GM23338 (cell line): ENCODE measurements at regions not wholly inside any gene's neighbourhood (a gene's known extent, or its start where the extent isn't known, plus 50 kb on each side); places are given as distances from the start of the nearest gene placed in this dataset.

Source experiments
- ATAC-seq: fragments of 200-7000 bp; cut with Tn5 transposase; 3 replicates; pipeline ENCODE4 v1.9.1; 2020
- DNase-seq: peaks from one replicate; pipeline ENCODE4 v3.0.0-alpha.2; 2015; ENCODE audit warnings: low spot score
- H2AFZ ChIP-seq: fragments of 200-600 bp; sonication (generic); 2 replicates; pipeline ENCODE4 v1.8.0; 2016; ENCODE audit warnings: antibody characterized with exemption, mild to moderate bottlenecking, moderate library complexity
- H3F3A ChIP-seq: fragments of 200-600 bp; sonication (generic); replicated peaks from 2 replicates; pipeline ENCODE4 v1.8.0; 2017; ENCODE audit warnings: antibody characterized with exemption, mixed run types, low read depth
- H3K27ac ChIP-seq: fragments of 200-600 bp; sonication (generic); 2 replicates; pipeline ENCODE4 v1.6.1; 2016; ENCODE audit warnings: low read depth
- H3K27me3 ChIP-seq: fragments of 200-600 bp; sonication (generic); 2 replicates; pipeline ENCODE4 v1.8.0; 2016; ENCODE audit warnings: mild to moderate bottlenecking, mixed run types, moderate library complexity; ENCODE audit not compliant: insufficient read depth
- H3K36me3 ChIP-seq: fragments of 200-600 bp; sonication (generic); 2 replicates; pipeline ENCODE4 v1.8.0; 2016; ENCODE audit warnings: mild to moderate bottlenecking; ENCODE audit not compliant: insufficient read depth
- H3K4me1 ChIP-seq: fragments of 200-600 bp; sonication (generic); 2 replicates; pipeline ENCODE4 v1.8.0; 2016; ENCODE audit warnings: mild to moderate bottlenecking, moderate library complexity; ENCODE audit not compliant: insufficient read depth
- H3K4me2 ChIP-seq: fragments of 200-600 bp; sonication (generic); 2 replicates; pipeline ENCODE4 v1.7.1; 2017; ENCODE audit warnings: mixed run types
- H3K4me3 ChIP-seq: fragments of 200-600 bp; sonication (generic); 2 replicates; pipeline ENCODE4 v1.6.1; 2016; ENCODE audit warnings: mixed run types
- H3K79me2 ChIP-seq: fragments of 200-600 bp; sonication (generic); replicated peaks from 2 replicates; pipeline ENCODE4 v1.8.0; 2017; ENCODE audit warnings: mild to moderate bottlenecking; ENCODE audit not compliant: insufficient read depth
- H3K9me2 ChIP-seq: fragments of 200-600 bp; sonication (generic); 2 replicates; pipeline ENCODE4 v1.8.0; 2017; ENCODE audit not compliant: insufficient read depth
- H4K20me1 ChIP-seq: fragments of 200-600 bp; sonication (generic); replicated peaks from 2 replicates; pipeline ENCODE4 v1.8.0; 2017; ENCODE audit warnings: mild to moderate bottlenecking; ENCODE audit not compliant: insufficient read depth
- H3K27ac Mint-ChIP-seq: 2 replicates; pipeline ENCODE4 v1.8.0; 2020; ENCODE audit warnings: inconsistent platforms, mild to moderate bottlenecking, moderate library complexity, mixed read lengths
- H3K27me3 Mint-ChIP-seq: 3 replicates; pipeline ENCODE4 v1.8.0; 2022; ENCODE audit warnings: low read depth, mild to moderate bottlenecking, moderate library complexity, mixed read lengths, inconsistent platforms; ENCODE audit not compliant: insufficient read depth, poor library complexity
- H3K36me3 Mint-ChIP-seq: 3 replicates; pipeline ENCODE4 v1.8.0; 2021; ENCODE audit warnings: low read depth, mild to moderate bottlenecking, inconsistent platforms, moderate library complexity, mixed read lengths
- H3K4me1 Mint-ChIP-seq: 3 replicates; pipeline ENCODE4 v1.8.0; 2020; ENCODE audit warnings: mild to moderate bottlenecking, inconsistent platforms, mixed read lengths
- H3K4me3 Mint-ChIP-seq: 3 replicates; pipeline ENCODE4 v1.8.0; 2021; ENCODE audit warnings: moderate library complexity, mild to moderate bottlenecking, inconsistent platforms, mixed read lengths
- H3K9me3 Mint-ChIP-seq: 3 replicates; pipeline ENCODE4 v1.8.0; 2020; ENCODE audit warnings: moderate library complexity, mild to moderate bottlenecking, inconsistent platforms, mixed read lengths
- CREB1 ChIP-seq: fragments of 250-450 bp; sonication (Bioruptor Pico); IDR thresholded peaks from 2 replicates; pipeline ENCODE4 v1.5.0; 2020; ENCODE audit warnings: low read depth, mild to moderate bottlenecking, moderate library complexity
- EZH2 ChIP-seq: fragments of 200-600 bp; sonication (generic); IDR thresholded peaks from one replicate; pipeline ENCODE4 v1.8.0; 2017; ENCODE audit warnings: antibody characterized with exemption, mild to moderate bottlenecking, low read depth; ENCODE audit not compliant: unreplicated experiment
- EZH2phosphoT487 ChIP-seq: fragments of 200-600 bp; sonication (generic); IDR thresholded peaks from one replicate; pipeline ENCODE4 v1.8.1; 2018; ENCODE audit warnings: antibody characterized with exemption; ENCODE audit not compliant: unreplicated experiment
- JUNB ChIP-seq: IDR thresholded peaks from one replicate; pipeline ENCODE4 v1.6.1; 2016; ENCODE audit warnings: antibody characterized with exemption; ENCODE audit not compliant: unreplicated experiment
- ZNF114 ChIP-seq: fragments of 250-450 bp; sonication (Bioruptor Pico); IDR thresholded peaks from 2 replicates; pipeline ENCODE4 v1.5.0; 2020; ENCODE audit warnings: mild to moderate bottlenecking, moderate library complexity
- ZNF331 ChIP-seq: fragments of 250-450 bp; sonication (Bioruptor Pico); IDR thresholded peaks from 2 replicates; pipeline ENCODE4 v1.5.0; 2020; ENCODE audit warnings: low read depth, mild to moderate bottlenecking, moderate library complexity
- TF ChIP-seq, protein P1 (sequence below): IDR thresholded peaks from 2 replicates; pipeline ENCODE4 v1.6.1; 2016; ENCODE audit warnings: antibody characterized with exemption
- TF ChIP-seq, protein P2 (sequence below): fragments of 250-450 bp; sonication (Bioruptor Pico); IDR thresholded peaks from 2 replicates; pipeline ENCODE4 v1.5.0; 2020; ENCODE audit warnings: mild to moderate bottlenecking, moderate library complexity

DNA sequence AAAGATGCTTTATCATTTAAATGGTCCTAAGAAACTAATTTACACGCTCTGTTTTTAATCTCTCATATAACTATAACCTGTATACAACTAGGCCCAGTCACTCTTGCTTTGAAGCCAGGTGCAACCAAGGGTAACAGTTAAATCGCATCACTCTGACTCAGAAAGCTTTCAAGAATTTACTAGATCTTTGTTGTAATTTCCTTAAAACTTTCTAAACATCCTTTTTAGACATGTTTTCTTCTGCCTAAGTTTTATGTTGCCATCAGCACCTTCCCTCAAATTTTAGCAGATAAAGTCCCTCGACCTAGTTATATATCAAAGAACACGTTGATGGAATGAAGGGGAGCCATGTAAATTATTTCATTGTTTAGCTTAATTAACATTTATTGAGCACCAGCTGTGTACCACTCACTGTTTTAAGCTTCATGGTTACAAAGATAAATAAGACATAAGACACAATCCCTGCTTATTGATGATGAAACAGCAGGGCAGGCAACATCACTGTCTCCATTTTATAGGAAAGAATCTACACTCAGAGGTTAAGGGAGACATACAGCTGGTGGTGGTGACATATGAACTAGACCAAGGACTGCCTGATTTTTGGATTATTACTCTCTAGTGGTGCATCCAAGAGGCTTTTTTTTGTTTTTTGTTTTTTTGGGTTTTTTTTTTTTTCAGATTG lies 101.0 kb downstream of the CD200R1L start:
- TF ChIP-seq CREB1 (no peak), ZNF114 (CRISPR knock-in tag) (no peak)
- H3K36me3 Mint-ChIP-seq = no peaks in the 10 kb centered on the region
- ATAC-seq = no peak

DNA sequence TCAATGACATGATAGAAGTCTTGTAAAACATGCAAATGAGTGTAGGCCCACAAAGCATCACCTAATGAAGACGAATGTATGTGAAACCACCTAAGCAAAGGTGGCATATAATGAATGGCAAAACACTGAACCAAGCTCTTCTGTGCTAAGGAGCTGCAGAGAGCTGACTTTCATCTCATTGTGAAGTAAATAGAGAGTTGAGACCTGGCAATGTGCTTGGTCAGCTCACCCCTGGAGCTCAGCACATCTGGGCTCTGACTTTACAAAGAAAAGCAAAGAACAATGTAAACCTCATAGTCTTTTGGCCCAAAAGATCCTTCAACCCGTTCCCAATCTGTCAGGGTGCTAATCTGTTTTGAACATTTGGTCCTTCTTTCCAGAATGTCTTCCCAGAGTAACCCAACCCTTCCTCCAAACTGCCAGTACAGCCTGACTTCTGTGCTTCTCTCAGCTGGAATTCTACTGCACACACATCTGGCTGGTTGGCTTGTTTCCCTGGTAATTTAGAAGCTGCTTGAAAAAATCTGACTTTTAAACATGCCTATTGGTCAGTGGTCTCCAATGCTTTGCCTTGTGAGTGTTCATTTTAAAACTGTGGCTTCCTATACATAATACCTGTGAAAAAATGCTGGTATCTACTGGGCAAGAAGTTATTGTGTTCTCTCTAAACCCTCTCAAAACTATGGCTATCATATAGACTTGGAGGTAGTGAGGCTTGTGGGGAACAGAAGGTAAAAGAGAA lies 101.7 kb downstream of the CD200R1L start:
- no peak overlapping the region for H3K4me3 ChIP-seq
- Mint-ChIP-seq H3K9me3 (no peaks in the 10 kb centered on the region), H3K4me1 (peaks cover 20% of the 10 kb centered on the region), H3K27ac (peak overlapping the region; percentile 24; the same call in 1 of the 2 replicates), H3K27me3 (peaks cover 4% of the 10 kb centered on the region), H3K4me3 (no peak overlapping the region), H3K36me3 (no peaks in the 10 kb centered on the region)
- H3K36me3 ChIP-seq = no peaks in the 10 kb centered on the region
- H3K4me1 ChIP-seq = peaks cover 6% of the 10 kb centered on the region; the same call in 1 of the 2 replicates
- no peak for TF ChIP-seq JUNB
- TF ChIP-seq, protein P1, sequence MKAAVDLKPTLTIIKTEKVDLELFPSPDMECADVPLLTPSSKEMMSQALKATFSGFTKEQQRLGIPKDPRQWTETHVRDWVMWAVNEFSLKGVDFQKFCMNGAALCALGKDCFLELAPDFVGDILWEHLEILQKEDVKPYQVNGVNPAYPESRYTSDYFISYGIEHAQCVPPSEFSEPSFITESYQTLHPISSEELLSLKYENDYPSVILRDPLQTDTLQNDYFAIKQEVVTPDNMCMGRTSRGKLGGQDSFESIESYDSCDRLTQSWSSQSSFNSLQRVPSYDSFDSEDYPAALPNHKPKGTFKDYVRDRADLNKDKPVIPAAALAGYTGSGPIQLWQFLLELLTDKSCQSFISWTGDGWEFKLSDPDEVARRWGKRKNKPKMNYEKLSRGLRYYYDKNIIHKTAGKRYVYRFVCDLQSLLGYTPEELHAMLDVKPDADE = no peak
- TF ChIP-seq EZH2 = no peak
- no peak for TF ChIP-seq ZNF114 (CRISPR knock-in tag)
- no peak for TF ChIP-seq ZNF331 (CRISPR knock-in tag)
- TF ChIP-seq, protein P2, sequence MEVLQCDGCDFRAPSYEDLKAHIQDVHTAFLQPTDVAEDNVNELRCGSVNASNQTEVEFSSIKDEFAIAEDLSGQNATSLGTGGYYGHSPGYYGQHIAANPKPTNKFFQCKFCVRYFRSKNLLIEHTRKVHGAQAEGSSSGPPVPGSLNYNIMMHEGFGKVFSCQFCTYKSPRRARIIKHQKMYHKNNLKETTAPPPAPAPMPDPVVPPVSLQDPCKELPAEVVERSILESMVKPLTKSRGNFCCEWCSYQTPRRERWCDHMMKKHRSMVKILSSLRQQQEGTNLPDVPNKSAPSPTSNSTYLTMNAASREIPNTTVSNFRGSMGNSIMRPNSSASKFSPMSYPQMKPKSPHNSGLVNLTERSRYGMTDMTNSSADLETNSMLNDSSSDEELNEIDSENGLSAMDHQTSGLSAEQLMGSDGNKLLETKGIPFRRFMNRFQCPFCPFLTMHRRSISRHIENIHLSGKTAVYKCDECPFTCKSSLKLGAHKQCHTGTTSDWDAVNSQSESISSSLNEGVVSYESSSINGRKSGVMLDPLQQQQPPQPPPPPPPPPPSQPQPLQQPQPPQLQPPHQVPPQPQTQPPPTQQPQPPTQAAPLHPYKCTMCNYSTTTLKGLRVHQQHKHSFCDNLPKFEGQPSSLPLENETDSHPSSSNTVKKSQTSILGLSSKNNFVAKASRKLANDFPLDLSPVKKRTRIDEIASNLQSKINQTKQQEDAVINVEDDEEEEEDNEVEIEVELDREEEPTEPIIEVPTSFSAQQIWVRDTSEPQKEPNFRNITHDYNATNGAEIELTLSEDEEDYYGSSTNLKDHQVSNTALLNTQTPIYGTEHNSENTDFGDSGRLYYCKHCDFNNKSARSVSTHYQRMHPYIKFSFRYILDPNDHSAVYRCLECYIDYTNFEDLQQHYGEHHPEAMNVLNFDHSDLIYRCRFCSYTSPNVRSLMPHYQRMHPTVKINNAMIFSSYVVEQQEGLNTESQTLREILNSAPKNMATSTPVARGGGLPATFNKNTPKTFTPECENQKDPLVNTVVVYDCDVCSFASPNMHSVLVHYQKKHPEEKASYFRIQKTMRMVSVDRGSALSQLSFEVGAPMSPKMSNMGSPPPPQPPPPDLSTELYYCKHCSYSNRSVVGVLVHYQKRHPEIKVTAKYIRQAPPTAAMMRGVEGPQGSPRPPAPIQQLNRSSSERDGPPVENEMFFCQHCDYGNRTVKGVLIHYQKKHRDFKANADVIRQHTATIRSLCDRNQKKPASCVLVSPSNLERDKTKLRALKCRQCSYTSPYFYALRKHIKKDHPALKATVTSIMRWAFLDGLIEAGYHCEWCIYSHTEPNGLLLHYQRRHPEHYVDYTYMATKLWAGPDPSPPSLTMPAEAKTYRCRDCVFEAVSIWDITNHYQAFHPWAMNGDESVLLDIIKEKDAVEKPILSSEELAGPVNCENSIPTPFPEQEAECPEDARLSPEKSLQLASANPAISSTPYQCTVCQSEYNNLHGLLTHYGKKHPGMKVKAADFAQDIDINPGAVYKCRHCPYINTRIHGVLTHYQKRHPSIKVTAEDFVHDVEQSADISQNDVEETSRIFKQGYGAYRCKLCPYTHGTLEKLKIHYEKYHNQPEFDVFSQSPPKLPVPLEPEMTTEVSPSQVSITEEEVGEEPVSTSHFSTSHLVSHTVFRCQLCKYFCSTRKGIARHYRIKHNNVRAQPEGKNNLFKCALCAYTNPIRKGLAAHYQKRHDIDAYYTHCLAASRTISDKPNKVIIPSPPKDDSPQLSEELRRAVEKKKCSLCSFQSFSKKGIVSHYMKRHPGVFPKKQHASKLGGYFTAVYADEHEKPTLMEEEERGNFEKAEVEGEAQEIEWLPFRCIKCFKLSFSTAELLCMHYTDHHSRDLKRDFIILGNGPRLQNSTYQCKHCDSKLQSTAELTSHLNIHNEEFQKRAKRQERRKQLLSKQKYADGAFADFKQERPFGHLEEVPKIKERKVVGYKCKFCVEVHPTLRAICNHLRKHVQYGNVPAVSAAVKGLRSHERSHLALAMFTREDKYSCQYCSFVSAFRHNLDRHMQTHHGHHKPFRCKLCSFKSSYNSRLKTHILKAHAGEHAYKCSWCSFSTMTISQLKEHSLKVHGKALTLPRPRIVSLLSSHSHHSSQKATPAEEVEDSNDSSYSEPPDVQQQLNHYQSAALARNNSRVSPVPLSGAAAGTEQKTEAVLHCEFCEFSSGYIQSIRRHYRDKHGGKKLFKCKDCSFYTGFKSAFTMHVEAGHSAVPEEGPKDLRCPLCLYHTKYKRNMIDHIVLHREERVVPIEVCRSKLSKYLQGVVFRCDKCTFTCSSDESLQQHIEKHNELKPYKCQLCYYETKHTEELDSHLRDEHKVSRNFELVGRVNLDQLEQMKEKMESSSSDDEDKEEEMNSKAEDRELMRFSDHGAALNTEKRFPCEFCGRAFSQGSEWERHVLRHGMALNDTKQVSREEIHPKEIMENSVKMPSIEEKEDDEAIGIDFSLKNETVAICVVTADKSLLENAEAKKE (CRISPR knock-in tag) = no peak
- no peak for TF ChIP-seq CREB1
- TF ChIP-seq EZH2phosphoT487 = no peak
- no peaks in the 10 kb centered on the region for H3F3A ChIP-seq
- H3K4me2 ChIP-seq = no peak overlapping the region
- no peaks in the 10 kb centered on the region for H3K79me2 ChIP-seq
- H3K9me2 ChIP-seq = no peaks in the 10 kb centered on the region
- DNase-seq (no peak), ATAC-seq (peak; percentile 77)
- no peaks in the 10 kb centered on the region for H4K20me1 ChIP-seq
- H2AFZ ChIP-seq = peak overlapping the region; percentile 33; the same call in 1 of the 2 replicates
- no peaks in the 10 kb centered on the region for H3K27me3 ChIP-seq
- H3K27ac ChIP-seq = no peak overlapping the region

More for the DNA sequence above, 101.0 kb downstream of the CD200R1L start:
- Histone ChIP-seq H4K20me1 (no peaks in the 10 kb centered on the region), H3K9me2 (no peaks in the 10 kb centered on the region), H3K4me2 (no peak overlapping the region), H2AFZ (no peak overlapping the region), H3K79me2 (no peaks in the 10 kb centered on the region), H3F3A (no peaks in the 10 kb centered on the region), H3K27me3 (no peaks in the 10 kb centered on the region), H3K27ac (no peak overlapping the region), H3K4me1 (peaks cover 6% of the 10 kb centered on the region; the same call in 1 of the 2 replicates), H3K4me3 (no peak overlapping the region), H3K36me3 (no peaks in the 10 kb centered on the region)
- Mint-ChIP-seq H3K4me1 (peaks cover 26% of the 10 kb centered on the region), H3K9me3 (no peaks in the 10 kb centered on the region), H3K27me3 (peaks cover 4% of the 10 kb centered on the region), H3K27ac (no peak overlapping the region), H3K4me3 (no peak overlapping the region)
- DNase-seq = no peak
